Fibroblast of skin of left quadriceps (primary cell): ENCODE measurements at regions not wholly inside any gene's neighbourhood (a gene's known extent, or its start where the extent isn't known, plus 50 kb on each side); places are given as distances from the start of the nearest gene placed in this dataset.
A peak's percentile ranks its signal among the peaks of the same experiment; 100 is the strongest.

Experiments
- DNase-seq, 2 experiments: peaks; one replicate each; pipeline ENCODE4 v3.0.0-alpha.2; 2013; ENCODE audit warnings: low read depth in 2 of 2

DNA sequence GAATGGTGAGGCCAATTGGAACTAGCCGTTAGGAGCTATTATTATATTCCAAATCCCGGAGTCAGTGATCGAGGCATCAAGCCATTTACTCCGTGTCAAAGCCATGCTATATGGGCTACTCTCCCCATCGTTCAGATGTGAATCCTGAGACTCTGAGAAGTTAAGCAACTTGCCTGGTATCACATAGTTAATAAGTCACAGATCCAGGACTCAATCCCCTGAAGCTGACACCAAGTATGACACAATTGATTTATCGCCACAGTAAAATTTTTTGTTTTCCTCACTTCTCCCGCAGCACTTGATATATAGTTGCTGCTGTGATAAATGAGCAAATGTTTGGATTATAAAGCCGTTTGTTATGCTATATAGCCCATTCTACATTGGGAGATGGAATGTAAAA is 50.8 kb upstream of the TSHZ2 start:
- peak; percentile 76 to 79 for DNase-seq

GRCh38 chr20:52918311-52918710 is 53.8 kb upstream of the TSHZ2 start:
- DNase-seq = no peak

DNA sequence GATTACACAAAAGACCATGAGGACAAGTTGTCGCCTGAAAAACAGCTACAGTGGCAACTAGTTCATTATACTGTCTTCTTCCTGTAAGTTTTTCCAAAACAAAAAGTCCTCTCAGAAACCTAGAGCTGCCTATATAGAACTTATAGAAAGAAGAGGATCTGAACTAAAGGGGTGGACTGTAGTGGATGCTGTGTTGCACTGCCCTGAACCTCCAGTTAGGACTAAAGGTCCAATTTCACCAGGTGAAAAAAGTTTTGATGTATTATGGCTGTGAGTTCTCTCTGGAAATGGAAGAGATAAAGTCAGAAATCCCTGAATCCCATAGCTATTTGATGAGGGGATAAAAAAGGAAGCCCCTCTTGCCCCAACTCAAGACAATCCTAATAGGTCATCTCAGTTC is 56.6 kb upstream of the TSHZ2 start:
- DNase-seq = no peak

DNA sequence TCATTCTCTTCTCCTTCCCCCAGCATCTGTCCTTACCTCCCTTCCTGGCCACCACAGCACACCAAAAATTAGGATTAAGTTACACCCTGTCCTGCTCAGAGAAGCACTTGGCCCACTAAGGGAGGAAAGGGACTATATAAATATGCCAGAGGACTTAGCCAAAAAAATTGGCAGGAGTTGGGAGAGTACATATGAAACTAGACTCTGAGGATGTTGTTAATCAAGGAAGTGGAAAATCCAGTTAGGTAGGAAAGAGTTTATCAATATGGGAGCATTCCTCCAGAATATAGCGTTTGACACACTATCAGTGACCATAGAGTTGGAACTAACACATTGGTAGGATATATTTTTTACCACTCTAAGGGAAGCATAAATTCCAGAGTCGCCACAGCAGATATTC is 57.3 kb upstream of the TSHZ2 start:
- no peak for DNase-seq

- DNase-seq = peak in 1 of 2 experiments; percentile 19
Measured at GRCh38 chr20:52913650-52914387, 58.3 kb upstream of the TSHZ2 start.

DNA sequence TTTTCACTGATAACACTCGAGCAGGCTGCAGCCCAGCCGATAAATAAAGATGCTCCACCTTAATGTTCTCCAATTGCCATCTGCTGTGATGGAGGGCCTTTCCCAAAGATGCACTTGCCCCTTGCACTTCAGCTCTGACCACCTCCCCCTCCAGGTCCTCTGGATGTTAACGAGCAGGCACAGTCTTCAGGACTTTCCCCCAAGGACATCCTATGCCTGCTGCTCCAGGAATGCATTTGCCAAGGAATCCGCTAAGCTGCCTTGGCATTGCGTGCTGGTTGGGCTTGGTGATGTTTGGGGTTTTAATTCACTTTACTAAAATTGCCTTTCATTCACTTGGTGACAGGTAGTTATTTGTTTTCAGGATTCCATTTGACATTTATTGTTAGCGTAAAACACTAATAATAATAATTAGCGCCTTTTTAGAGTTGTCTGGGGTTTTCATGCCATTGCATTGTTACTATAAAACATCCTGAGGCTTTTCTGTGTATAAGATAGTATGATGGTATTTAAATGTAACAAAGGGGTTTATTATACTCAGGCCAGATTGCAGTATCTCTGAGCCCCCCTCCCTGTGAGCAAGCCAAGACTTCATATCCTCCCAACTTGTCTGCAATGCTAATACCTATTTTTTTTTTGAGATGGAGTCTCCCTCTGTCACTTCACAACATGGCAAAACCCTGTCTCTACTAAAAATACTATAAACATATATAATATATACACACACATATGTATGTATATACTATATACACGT is 66.7 kb upstream of the TSHZ2 start:
- no peak for DNase-seq

DNA sequence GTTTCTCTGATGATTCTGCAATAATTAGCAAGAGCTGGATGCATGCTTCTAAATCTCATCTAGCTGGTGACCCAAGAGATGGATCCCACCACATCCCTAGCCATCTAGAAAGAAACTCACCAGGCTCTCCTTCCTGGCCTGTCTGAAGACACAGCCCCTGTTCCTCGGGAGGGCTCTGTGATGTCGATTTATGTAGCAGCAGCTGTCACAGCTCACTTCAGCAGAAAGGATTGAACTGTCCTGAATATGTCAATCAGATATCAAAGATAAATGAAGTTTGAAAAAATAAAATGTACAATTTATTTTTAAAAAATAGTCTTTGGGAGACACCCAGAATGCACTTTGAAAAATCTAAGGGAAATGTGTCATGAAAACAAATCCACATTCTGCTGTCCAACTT is 67.3 kb upstream of the TSHZ2 start:
- no peak for DNase-seq

- no peak for DNase-seq
Measured at GRCh38 chr20:52899041-52899608, 73.0 kb upstream of the TSHZ2 start.

DNA sequence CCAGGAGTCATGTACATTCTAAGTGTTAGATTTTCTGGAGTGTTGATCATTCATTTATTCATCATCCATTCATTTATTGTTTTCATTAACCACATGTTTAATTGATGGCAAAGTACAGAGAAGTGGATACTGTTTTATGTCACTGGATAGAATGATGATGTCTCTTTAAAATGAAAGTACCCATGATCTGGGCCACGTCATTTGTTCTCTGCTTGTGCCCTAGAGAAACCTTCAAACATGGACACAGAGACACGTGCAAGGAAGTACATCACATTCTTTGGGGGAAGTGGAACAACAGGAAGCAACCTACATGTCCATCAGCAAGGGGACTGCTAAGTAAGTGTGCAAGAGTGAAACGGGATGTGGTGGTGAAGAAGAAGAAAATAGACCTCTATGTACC is 75.8 kb upstream of the TSHZ2 start:
- DNase-seq = no peak

DNA sequence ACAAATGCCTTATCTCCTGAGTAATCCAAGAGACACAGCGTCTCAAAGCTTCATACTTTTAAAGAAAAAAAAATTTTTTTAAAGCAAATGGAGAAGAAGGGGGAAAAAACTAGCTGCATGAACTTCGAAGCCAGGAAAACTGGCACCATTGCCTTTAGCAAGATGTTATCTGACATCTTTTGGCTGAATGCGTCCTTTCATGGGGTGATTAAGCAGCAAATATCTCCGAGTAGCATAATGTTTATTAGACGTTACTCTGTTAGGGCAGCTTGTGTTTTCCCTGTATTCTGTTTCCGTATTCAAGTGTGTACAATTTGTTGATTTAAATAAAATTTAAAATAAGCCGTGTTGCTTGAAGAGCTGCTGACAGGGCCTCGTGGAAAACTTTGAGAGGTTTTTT is 76.5 kb upstream of the TSHZ2 start:
- no peak for DNase-seq

DNA sequence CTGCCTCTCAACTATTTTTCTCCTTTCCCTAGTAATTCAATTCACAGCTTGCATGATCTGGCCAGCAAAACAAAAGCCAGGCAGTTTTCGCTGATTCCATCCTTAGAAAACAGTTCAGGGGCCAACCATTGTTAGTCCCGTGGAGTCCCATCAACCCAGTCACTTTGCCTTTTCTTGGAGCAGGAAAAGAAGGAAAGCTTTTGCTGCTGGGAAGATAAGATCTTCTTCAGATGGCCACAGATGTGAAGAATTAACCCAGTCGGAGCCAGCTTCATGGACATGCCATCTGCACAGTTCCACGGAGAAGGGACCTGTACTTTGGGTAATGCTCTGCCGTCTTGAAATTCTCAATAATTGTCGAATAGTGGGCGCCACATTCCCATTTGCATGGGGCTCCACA is 76.9 kb upstream of the TSHZ2 start:
- no peak for DNase-seq

GRCh38 chr20:52893498-52893897 is 78.7 kb upstream of the TSHZ2 start:
- DNase-seq = no peak

DNA sequence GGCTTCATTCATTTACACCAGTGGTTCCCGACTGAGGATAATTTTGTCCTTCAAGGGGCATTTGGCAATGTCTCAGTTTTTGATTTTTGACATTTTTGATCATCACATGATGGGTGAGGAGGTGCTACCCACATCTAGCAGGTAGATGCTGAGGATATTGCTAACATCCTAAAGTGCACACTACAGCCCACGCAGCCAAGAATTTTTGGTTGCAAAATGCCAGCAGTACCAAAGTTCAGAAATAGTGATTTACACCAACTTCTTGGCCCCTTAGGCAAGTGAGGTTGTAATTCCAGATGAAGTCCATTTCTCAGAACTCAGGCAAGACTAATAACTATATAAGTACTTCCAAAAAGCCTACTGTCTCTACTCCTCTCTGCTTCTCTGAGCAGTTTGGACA is 80.1 kb upstream of the TSHZ2 start:
- DNase-seq = no peak

- no peak for DNase-seq
Measured at GRCh38 chr20:52890130-52890529, 82.0 kb upstream of the TSHZ2 start.

GRCh38 chr20:52889225-52889624 is 82.9 kb upstream of the TSHZ2 start:
- peak; percentile 58 to 60 for DNase-seq

DNA sequence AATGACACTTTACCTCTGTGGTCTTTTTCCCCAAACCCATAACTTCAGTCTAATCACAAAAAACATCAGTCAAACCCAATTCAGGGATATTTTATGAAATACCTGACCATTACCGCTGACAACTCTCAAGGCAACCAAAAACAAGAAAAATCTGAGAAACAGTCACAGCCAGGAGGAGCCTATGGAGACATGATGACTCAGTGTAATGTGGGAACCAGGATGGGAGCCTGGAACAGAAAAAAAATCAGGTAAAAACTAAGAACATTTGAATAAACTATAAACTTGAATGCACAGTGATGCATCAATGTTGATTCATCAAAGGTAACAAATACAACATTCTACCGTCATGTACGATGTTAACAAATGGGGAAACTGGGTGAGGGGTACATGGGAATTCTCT is 84.1 kb upstream of the TSHZ2 start:
- peak in 1 of 2 experiments; percentile 11 for DNase-seq

- DNase-seq = no peak
Measured at GRCh38 chr20:52880997-52881396, 91.2 kb upstream of the TSHZ2 start.

DNA sequence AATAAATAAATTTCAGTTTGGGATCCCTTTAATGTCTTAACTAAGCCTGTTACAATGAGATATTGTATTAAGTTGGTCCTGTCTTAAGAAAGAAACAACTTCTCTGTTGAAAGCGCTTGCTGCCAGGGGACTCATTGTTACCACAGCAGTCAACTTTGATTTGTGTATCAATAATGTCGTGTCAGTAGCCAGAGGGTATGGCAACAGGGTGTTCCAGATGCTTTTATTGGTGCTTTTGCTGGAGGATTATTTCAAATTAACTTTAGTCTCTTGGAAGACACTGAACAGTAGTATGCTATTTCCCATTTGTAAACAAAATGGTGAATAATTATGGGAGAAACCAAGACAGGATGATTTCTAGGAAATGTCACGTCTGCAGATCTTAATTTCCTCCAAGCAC is 91.9 kb upstream of the TSHZ2 start:
- no peak for DNase-seq

GRCh38 chr20:52874241-52874640 is 97.9 kb upstream of the TSHZ2 start:
- no peak for DNase-seq

GRCh38 chr20:52869698-52870501 is 102.3 kb upstream of the TSHZ2 start:
- DNase-seq = no peak

DNA sequence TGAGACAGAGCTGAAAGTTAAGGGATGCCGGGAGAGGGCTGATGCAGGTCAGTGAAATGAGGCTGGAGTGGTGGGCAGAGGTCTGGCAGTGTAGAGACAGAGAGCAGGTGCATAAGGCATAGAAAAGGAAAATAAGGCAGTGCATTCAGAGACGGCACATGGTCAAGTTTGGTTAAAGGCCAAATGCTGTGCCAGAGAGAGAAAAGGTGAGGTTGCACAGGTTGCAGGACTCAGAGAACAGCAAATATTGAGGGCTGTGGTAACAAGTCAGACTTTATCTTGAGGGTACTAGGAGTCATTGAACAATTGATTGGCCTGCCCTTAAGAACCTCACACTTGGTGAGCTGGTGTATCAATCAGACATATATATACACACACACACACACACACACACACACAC is 102.9 kb upstream of the TSHZ2 start:
- no peak for DNase-seq

DNA sequence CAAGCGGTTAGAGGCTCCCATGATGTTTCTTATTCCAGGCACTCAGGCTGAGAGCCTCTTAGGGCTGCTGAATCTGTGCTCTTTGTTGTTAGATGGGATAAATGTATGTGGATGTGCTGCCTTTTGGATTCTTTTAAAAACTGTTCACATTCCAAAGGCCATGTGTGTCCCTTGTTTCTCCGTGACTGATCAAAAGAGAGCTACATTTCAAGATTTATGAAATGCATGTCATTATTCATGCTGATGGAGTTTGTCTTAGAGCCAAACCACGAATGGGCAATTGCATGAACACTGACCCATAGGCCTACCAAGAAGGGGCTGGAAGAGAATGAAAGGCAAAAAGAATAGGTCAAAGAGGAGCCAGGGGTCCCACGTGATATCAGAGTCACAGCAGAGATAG is 104.9 kb upstream of the TSHZ2 start:
- no peak for DNase-seq
